D341Med (cell line): ENCODE measurements at regions not wholly inside any gene's neighbourhood (a gene's known extent, or its start where the extent isn't known, plus 50 kb on each side); places are given as distances from the start of the nearest gene placed in this dataset.

Source experiments
- DNase-seq: peaks from one replicate; pipeline ENCODE4 v3.0.0; 2012; ENCODE audit warnings: low spot score

DNA sequence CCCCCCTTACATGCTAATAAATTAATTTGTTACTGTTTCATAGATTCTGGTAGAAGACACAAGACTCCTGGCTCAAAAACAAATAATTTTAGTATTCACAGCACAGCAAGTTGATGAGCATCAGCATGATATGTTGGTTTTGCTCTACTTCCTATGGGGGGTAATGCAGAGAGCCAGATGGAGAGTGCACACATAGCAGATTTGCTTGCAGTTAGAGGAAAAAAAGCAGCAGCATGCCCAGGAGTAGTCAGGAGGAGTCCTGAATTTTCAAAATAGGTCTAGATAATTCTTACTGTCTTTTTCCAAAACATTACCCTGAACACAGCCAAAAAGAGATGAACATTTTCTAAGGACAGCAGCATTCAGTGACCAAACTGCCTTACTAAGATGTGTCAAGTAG lies 261.3 kb downstream of the COX7C start:
- DNase-seq: no peak

DNA sequence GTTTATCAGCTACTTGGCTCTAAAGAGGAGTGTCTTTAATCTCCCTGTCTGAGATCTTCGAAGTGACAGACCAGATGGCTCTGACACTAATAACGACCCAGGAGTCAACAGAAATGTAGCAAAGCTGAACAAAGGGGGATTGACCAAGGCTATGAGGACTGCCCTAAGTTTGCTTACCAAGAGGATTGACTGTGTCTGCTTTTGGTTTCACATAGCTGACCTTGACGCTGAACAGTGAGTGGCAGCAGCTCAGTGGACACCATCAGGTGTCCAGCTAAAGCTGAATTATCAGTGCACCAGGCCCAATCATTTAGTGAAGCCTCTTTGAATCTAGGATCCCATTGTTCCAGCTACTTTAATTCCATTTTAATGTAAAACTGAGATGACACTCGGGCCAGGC lies 262.6 kb downstream of the COX7C start:
- peak; percentile 29 for DNase-seq

DNA sequence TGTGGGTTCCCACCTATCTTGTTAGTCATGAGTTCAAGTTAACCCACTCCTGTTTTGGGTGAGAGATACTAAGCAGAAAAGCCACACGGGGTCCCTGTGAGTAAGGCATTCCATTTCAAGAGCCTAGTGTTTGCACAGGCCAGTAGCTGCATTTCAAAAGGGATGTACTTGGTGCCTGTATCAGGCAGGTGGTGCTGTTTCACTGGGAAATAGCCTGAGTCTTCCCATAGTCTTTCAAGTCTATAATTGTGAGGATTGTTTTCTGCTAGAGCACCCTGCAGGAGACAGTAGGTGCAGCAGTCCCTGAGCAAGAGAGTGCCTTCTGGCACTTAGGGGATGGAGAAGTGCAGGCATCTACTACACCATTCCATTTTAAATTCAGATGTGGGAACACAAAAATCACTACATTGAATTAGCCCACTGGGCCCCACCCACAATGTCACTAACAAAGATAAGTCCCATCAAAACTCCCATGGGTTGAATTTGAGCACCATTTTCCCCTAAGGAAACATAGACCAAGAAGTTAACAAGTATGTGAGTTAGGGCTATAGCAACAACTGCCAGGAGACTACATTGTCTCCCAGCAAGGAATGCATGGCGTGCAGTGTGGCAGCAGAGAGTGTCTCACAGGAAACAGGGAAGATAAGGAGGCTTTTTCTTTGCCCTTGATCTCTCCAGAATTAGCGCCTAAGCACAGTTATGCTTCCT lies 263.2 kb downstream of the COX7C start:
- DNase-seq: peak; percentile 68

DNA sequence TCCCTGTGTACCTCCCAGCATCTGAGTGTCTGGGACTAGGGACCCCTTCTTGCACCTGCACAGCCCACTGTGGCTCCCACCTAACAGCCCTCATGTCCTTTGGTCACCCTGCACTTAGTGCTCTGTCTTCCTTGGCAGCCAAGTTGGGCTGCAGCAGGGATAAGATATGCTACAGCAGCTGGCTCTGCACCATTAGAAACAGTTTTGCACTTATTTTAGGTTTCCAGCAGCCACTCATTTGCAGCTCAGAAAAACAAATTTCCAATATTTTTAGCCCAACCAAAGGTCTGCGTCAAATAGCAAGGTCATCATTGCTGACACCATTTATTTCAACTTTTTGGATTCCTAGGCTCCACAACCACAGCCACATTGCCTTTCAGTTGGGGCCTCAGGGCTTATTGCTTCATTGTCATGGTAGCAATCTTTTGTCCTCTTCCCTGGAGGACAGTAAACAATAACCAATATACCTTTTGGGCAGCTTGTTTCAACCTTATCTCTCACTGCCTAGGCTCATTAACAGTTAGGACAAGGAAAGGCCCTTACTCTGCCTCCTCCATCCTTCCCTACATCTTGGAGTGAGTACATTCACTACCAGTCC lies 263.9 kb downstream of the COX7C start:
- no peak for DNase-seq

DNA sequence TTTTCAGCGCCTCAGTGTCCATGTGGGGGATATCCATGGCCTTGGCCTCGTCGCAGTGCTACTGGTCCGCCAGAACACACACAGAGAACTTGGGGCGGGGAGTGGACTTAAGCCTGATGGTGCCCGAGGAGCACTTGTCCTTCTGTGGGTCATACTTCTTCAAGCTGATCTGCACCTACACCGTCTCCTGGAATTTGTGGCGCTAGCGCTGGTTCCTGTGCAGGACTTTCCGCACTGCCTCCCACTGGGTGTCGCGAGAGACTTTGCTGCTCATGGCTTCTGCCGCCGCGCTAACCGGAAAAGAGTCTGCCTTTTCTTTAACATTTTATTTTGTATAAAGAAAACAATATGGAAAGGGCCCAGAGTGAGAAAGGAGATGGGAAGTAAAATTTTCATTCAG lies 266.9 kb downstream of the COX7C start:
- no peak for DNase-seq

DNA sequence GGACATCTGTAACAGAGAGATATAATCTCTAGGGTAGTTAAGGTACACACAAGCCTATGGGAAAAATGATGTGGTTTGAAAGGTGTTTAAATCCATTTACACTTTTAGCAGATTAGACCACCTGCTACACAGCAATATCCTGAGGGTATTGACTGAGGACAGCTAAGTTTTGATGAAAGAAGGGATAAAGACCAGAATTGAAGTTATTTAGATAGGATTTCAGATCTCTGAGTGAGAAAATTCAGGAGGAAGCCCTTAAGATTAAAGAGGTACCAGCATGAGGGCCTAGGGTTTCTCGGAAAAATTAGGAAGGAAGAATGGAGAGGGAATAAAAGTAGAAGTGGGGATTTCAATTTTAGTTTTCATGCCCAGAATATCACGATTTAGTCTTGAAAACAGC lies 267.3 kb downstream of the COX7C start:
- DNase-seq: no peak

DNA sequence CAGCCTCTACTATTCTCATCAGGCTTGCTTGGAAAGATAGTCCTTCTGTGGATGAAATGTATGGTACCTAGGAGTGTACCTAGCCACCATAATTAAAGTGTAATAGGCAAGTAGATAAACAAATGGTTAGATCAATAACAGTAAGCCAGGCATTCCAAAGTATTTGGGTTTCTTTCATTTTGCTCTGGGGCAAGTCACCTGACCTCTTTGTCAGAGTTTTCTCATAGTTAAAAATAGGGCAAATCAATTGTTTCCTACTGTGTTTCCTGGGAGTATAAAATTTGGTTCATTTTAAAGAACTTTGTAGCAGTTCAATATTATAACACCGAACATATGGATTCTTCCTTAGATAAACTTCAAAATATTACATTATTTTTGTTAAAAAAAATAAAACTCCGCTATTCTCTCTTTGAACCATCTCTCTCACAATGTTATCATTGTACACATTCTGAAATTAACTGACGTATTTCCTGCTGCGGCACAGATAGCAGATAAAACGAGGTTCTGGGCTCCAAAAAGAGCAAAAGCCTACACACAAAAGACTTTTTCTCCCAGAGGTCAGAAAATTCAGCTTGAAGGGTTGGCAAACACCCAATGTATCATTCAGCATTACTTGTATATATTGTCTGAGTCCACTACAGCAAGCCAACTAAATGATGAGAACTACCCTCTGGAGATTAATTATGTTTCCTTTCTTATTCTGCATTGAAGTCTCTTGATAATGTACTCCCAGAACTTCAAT lies 267.9 kb downstream of the COX7C start:
- no peak for DNase-seq

DNA sequence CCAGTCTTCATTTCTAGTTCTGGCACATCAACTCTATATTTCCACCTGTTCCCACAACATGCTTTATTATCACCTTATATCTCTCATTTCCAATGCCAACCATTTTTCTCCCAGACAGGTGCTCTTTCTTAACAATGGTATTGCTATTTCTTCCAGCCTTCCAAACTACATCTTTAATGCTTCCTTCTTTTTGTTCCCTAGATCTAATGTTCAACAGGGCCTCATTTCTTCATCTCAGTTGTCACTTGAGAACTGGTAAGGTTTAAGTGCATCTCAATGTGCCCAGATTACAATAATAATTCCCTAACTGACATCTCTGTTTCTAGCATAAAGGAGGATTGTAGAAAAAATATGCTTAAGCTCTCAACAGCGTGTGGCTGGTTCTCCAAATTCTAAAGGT lies 272.6 kb downstream of the COX7C start:
- no peak for DNase-seq

DNA sequence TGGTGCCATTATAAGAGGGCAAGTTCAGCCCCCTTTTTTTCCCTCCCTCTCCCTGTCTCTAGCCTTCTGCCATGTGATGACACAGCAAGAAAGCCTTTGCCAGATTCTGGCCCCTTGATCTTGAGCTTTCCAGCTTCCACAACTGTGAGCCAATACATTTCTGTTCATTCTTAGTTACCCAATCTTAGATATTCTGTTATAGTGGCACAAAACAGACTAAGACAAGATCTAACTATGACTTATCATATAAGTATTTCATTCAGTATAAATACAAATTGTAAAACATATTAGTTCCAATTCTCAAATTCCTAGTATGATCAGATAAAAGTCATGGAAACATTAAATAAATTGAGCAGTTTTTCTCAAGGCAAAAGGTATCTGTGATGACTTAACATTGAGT lies 276.3 kb downstream of the COX7C start:
- no peak for DNase-seq

DNA sequence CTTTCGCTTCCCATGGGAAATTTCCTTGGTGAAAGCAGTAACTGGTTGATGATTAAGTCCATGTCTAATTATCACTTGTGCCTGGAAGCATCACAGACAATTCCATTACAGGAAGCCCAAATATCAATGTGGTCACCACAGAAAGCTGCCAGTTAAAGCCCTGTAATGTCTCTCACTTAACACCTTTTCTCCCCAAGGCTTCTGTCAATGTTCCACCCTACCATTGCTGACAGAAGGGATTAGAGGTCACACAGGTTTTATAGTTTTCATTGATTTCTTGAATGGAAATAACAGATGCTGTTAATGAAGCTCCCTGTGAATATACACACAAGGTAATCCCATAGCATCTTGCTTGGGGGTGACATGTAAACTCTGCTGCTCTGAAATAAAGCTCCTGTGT lies 279.2 kb downstream of the COX7C start:
- no peak for DNase-seq

DNA sequence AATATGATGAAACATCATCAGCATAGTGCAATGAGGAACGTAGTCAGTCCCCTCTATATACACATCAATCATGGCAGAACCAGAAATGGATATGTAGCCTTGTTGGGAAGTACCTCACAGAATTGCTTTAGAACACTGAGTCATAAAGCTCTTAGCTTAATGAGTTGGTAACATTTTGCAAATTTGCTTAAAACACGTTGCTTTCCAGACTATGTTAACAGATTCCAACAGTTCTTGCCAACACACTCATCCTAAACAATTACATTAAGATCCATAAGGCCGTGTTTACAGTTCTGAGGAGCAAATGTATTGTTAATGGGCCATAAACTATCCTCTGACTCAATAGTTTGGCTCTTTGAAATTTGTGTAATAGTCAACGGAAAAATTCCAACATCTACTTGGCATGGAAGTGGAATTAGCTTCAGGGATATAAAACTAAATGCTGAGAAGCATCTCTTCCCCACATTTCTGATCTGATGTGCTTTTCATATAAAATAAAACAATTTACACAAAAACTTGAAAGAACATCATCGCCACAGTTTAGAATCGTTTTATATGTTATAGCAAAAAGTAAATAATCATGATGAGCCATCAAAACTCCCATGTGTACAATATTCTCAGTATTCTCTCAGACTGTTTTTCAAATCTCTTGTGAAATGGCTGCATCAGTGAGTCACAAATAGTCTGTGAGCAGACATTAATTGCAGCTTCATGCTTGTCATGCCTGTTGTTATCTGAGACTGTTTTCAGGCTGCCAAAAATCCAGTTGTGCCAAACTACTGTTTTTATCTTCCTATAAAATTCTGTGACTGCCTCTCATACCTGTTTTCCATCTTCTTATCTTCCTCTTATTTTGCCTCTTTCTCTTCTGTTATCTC lies 291.9 kb downstream of the COX7C start:
- DNase-seq: no peak

DNA sequence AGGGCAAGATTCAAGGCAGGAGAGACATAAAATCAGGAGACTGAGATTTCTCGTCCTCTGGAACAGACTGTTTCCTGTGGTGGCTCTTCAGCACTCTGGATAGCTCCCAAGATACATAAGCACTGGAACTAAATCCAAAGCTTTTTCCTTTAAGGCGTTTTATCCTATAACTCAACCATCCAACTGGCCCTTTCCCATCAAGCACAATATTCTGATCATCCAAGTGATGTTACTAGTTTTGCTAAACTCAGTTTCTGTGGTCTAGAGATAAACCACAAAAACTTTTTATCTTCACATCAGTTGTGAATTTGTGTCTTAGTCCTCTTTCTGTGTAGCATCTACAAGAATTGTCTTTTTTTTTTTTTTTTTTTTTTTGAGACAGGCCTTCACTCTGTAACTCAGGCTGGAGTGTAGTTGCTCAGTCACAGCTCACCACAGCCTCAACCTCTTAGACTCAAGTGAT lies 299.4 kb downstream of the COX7C start:
- DNase-seq: no peak

DNA sequence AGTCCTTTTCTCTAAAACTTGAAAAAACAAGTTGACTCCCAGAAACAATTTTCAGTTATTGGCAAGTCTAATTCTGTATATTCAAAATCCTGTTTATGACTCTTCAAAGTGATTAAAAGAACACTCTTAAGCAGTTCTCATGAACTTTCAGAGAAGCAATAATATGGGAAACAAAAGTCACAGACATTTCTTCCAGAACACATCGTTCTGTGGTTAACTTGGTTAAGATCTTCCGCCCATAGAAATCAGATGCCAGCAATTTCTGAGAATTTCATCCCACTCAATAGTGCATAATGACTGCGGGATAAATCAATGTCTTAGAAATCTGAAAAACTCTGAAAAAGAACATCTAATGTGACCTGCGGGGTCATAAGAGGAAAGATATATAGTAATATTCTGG lies 300.5 kb downstream of the COX7C start:
- no peak for DNase-seq

DNA sequence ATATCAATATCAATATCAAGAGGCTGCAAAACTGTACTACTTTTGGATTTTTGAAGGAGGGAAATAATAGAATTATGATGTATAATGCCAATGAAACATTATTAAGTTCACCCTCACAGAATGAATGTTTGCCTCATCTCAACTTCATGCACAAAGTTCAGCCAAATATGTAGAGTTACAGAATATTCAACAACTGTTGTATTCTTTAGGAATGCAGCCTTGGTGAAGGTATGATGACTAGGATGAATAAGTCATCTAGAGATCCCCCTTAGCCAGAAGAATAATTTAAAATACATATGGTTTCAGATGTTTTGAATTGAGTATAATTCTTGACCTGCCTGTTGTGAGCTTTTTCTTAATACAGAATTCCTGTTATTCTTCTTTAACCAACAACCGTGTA lies 308.3 kb downstream of the COX7C start:
- no peak for DNase-seq

DNA sequence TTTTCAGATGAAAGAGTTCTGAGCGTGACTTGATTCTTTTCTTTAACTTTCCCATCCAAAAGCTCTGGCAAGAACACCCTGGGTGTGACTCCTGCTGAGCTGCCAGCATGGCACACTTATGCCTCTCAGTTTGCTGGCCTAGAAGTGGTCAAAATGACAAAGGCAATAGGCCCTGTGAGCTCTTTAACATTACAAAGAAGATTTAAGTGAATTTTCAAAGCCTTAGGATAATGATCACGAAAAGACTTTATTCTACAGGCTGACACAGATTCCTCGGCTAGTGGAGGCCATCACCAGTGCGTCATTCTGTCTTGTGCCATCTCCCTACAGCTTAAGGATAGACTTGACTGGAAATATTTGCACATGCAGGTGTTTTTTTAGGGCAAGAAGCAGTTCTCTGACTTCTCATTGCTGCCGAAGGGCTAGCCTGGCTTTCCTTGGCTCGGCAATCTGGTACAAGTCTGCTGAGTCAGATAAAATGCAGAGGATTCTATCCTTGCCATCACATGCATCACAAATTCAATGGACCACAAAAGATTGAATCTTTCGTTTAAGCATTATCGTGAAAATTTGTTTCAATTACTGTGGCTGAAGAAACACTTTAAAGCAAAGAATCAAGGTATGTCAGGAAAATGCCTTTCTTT lies 311.5 kb downstream of the COX7C start:
- no peak for DNase-seq

DNA sequence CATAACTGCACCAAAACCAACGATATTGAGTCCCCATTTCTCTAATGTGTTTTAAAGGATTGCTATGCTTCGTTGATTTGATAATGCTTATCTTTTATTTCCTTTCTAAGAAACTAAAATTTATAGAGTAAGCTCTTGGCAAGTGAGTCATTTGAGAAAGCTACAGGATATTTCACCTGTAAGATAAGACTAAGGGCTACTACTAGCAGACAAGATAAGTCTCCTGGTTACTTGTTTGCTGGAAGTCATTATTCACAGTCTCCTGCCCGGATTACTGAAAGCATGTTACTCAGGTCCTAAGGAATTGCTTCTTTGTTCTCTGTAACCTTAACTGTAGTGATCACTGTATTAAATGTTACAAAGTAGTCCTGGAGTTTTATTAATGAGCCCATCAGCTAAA lies 315.9 kb upstream of the RASA1 start:
- no peak for DNase-seq

DNA sequence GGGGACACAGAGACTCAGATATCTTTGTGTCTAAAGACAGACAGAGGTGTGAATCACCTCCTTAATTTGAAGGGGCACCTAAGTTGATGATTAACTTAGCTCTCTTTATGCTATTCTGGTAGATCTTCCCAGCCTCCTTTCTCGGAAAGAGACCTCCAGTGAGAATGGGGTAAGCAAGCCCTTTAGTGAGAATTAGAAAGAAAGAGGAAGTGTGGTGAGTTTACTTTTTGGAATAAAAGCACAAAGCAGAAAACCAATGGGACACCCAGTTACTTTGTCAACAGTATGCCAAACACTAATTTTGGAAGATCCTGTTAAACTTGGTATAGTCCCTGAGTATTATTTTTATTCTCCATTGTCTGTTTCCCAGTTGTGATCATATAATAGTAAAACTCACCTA lies 302.8 kb upstream of the RASA1 start:
- DNase-seq: no peak

DNA sequence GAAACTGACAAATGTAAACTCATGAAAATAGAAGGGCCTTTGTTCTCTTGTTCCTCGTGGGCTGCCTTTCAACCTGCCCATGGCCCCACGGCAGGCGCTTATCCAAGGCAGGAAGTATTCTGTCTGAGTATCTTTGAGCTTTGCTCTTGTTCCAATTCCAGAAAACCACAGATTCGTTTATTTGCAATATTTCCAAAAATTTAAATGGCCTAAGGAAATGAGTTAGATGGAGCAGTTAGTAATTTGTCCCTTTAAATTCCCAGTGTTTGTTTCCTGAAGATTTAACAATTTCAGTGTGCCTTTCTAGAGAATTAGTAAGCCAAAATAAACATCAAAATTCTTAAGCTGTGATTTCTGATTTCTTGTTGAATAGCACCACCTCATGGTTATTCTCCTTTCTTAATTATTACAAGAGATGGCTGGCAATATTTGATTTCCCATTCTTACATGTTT lies 299.4 kb upstream of the RASA1 start:
- peak; percentile 11 for DNase-seq

DNA sequence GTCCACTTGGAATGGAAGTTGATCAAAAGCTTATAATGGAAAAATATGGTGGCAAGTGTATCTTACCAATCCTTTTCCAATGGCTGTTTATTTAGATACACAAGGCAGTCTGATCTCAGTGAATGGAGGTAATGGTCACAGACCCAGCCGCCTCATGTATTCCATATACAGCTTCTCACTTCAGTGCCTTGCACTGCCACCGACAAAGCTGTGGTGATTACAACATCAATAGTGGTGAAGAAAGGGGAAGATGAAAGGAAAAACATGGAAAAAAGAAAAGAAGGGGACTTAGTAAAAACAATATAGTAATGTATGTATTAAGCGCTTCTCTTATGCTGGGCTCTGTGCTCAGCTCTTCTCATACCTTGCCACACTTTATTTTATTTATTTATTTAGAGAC lies 297.3 kb upstream of the RASA1 start:
- DNase-seq: no peak

DNA sequence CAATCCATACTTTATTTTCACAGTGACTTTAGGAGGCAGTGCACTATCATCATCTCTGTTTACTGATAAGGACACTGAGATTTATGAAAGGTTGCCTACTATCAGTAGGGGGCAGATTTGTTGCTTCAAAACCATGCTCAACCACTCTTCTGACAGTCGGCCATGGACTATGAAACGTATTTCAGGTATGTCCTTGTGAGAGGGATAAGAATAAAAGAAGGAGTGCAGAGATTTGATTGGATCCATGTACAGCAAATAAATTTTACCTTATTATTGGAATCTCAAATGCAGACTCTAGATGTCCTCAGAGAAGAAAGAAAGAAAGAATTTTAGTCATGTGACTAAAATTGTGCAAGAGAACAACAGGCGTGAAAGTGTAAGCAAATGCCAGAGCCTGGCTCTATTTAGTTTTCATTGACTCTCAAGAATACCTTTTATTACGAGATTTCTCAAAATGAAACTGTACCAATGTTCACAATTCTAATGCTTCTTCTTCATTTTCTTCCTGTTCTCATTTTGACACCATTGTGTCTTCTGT lies 296.6 kb upstream of the RASA1 start:
- peak; percentile 19 for DNase-seq

DNA sequence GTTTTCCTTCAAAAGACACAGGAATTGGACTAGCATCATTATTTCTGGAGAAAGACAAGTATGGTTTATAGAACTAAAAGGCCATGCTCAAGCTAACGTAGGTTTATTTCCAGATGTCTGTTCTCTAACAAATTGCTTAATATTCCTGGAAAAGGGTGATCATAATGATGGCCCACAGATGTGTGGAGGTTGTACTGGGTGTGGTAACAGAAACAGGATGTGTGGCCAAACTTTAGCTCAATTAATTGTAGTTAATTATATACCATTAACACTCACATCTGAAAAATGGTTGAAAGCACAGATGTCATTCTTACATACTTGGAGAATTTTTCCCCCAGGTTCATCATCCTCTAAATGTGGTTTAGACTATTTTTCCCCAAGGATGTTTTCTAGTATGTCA lies 292.7 kb upstream of the RASA1 start:
- no peak for DNase-seq

DNA sequence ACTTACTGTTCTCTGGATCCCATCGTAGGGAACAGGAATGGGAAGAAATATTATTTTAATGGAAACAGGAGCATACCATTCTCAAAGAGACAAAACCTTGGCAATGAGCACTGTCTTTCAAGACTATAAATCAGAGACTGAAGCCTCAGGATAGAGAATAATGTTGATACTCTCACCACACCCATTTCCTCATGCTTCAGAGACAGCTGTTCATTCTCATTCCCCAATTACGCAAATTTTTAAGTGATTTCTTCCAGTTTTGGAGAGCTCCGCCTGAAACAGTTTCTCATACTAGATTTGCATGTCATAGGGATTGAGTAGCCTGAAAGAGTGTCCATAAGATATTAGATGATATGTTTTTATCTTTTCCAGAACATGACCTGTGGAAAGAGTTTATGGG lies 290.5 kb upstream of the RASA1 start:
- DNase-seq: no peak
